ENCODE measurements at regions not wholly inside any gene's neighbourhood (a gene's known extent, or its start where the extent isn't known, plus 50 kb on each side); places are given as distances from the start of the nearest gene placed in this dataset.

GRCh38 chr5:159385536-159385935 lies 55.2 kb upstream of the IL12B start:
- H3K4me3 Mint-ChIP-seq: no peak overlapping the region
- H3K27me3 Mint-ChIP-seq: no peaks in the 10 kb centered on the region
- intact Hi-C loops (cut with micrococcal nuclease): no loop called here
- peaks cover 99% of the 10 kb centered on the region for H3K9me3 Mint-ChIP-seq
- peaks cover 17% of the 10 kb centered on the region for H3K36me3 Mint-ChIP-seq (ENCODE audit: low read depth)
- no peak overlapping the region for H3K27ac Mint-ChIP-seq
- no peaks in the 10 kb centered on the region for H3K4me1 Mint-ChIP-seq (ENCODE audit: low read depth)

- H3K4me3 Mint-ChIP-seq: no peak overlapping the region
- peaks cover 17% of the 10 kb centered on the region for H3K36me3 Mint-ChIP-seq (ENCODE audit: low read depth)
- H3K27me3 Mint-ChIP-seq: no peaks in the 10 kb centered on the region
- intact Hi-C loops (cut with micrococcal nuclease): no loop called here
- H3K27ac Mint-ChIP-seq: no peak overlapping the region
- peaks cover 99% of the 10 kb centered on the region for H3K9me3 Mint-ChIP-seq
- H3K4me1 Mint-ChIP-seq (ENCODE audit: low read depth): no peaks in the 10 kb centered on the region
Measured at GRCh38 chr5:159386028-159386711, 55.9 kb upstream of the IL12B start.

GRCh38 chr5:159392871-159393270 lies 62.6 kb upstream of the IL12B start:
- H3K9me3 Mint-ChIP-seq: peaks cover 36% of the 10 kb centered on the region
- no peaks in the 10 kb centered on the region for H3K4me1 Mint-ChIP-seq (ENCODE audit: low read depth)
- no peaks in the 10 kb centered on the region for H3K36me3 Mint-ChIP-seq (ENCODE audit: low read depth)
- H3K4me3 Mint-ChIP-seq: no peak overlapping the region
- no peaks in the 10 kb centered on the region for H3K27me3 Mint-ChIP-seq
- intact Hi-C loops (cut with micrococcal nuclease): no loop called here
- H3K27ac Mint-ChIP-seq: no peak overlapping the region

GRCh38 chr5:159393854-159394274 lies 63.6 kb upstream of the IL12B start:
- H3K9me3 Mint-ChIP-seq: peaks cover 26% of the 10 kb centered on the region
- no peak overlapping the region for H3K27ac Mint-ChIP-seq
- no peak overlapping the region for H3K4me3 Mint-ChIP-seq
- intact Hi-C loops (cut with micrococcal nuclease): no loop called here
- no peaks in the 10 kb centered on the region for H3K36me3 Mint-ChIP-seq (ENCODE audit: low read depth)
- H3K4me1 Mint-ChIP-seq (ENCODE audit: low read depth): peaks cover 3% of the 10 kb centered on the region
- no peaks in the 10 kb centered on the region for H3K27me3 Mint-ChIP-seq

- intact Hi-C loops (cut with micrococcal nuclease): no loop called here
- Mint-ChIP-seq H3K36me3 (ENCODE audit: low read depth) (no peaks in the 10 kb centered on the region), H3K9me3 (peaks cover 12% of the 10 kb centered on the region), H3K27me3 (no peaks in the 10 kb centered on the region), H3K27ac (no peak overlapping the region), H3K4me1 (ENCODE audit: low read depth) (peaks cover 7% of the 10 kb centered on the region), H3K4me3 (no peak overlapping the region)
Measured at GRCh38 chr5:159395202-159395601, 64.9 kb upstream of the IL12B start.

GRCh38 chr5:159398936-159399335 lies 68.6 kb upstream of the IL12B start:
- intact Hi-C loops (cut with micrococcal nuclease): no loop called here
- Mint-ChIP-seq H3K4me3 (no peak overlapping the region), H3K9me3 (no peaks in the 10 kb centered on the region), H3K36me3 (ENCODE audit: low read depth) (no peaks in the 10 kb centered on the region), H3K27ac (no peak overlapping the region), H3K4me1 (ENCODE audit: low read depth) (peaks cover 7% of the 10 kb centered on the region), H3K27me3 (peaks cover 5% of the 10 kb centered on the region)

- Mint-ChIP-seq H3K4me1 (ENCODE audit: low read depth) (peaks cover 11% of the 10 kb centered on the region), H3K4me3 (no peak overlapping the region), H3K27me3 (peaks cover 9% of the 10 kb centered on the region), H3K9me3 (no peaks in the 10 kb centered on the region), H3K36me3 (ENCODE audit: low read depth) (no peaks in the 10 kb centered on the region), H3K27ac (no peak overlapping the region)
- intact Hi-C loops (cut with micrococcal nuclease): no loop called here
Measured at GRCh38 chr5:159400476-159400875, 70.2 kb upstream of the IL12B start.

GRCh38 chr5:159402311-159402710 lies 72.0 kb upstream of the IL12B start:
- Mint-ChIP-seq H3K27ac (no peak overlapping the region), H3K4me1 (ENCODE audit: low read depth) (peaks cover 11% of the 10 kb centered on the region), H3K36me3 (ENCODE audit: low read depth) (no peaks in the 10 kb centered on the region), H3K9me3 (no peaks in the 10 kb centered on the region), H3K27me3 (peaks cover 9% of the 10 kb centered on the region), H3K4me3 (no peak overlapping the region)
- intact Hi-C loops (cut with micrococcal nuclease): no loop called here

GRCh38 chr5:159402856-159403255 lies 72.6 kb upstream of the IL12B start:
- intact Hi-C loops (cut with micrococcal nuclease): no loop called here
- H3K27me3 Mint-ChIP-seq: peaks cover 9% of the 10 kb centered on the region
- peaks cover 11% of the 10 kb centered on the region for H3K4me1 Mint-ChIP-seq (ENCODE audit: low read depth)
- H3K27ac Mint-ChIP-seq: no peak overlapping the region
- H3K9me3 Mint-ChIP-seq: no peaks in the 10 kb centered on the region
- no peaks in the 10 kb centered on the region for H3K36me3 Mint-ChIP-seq (ENCODE audit: low read depth)
- no peak overlapping the region for H3K4me3 Mint-ChIP-seq

GRCh38 chr5:159403906-159404681 lies 73.8 kb upstream of the IL12B start:
- no peak overlapping the region for H3K27ac Mint-ChIP-seq
- H3K4me3 Mint-ChIP-seq: no peak overlapping the region
- intact Hi-C loops (cut with micrococcal nuclease): no loop called here

GRCh38 chr5:159405611-159406031 lies 75.3 kb upstream of the IL12B start:
- H3K27ac Mint-ChIP-seq: no peak overlapping the region
- no peaks in the 10 kb centered on the region for H3K9me3 Mint-ChIP-seq
- intact Hi-C loops (cut with micrococcal nuclease): no loop called here
- no peak overlapping the region for H3K4me3 Mint-ChIP-seq
- peaks cover 9% of the 10 kb centered on the region for H3K27me3 Mint-ChIP-seq
- H3K36me3 Mint-ChIP-seq (ENCODE audit: low read depth): no peaks in the 10 kb centered on the region
- H3K4me1 Mint-ChIP-seq (ENCODE audit: low read depth): peaks cover 4% of the 10 kb centered on the region

More at GRCh38 chr5:159403906-159404681, 73.8 kb upstream of the IL12B start:
- Mint-ChIP-seq H3K4me1 (ENCODE audit: low read depth) (peaks cover 5% of the 10 kb centered on the region), H3K36me3 (ENCODE audit: low read depth) (no peaks in the 10 kb centered on the region), H3K27me3 (peaks cover 9% of the 10 kb centered on the region), H3K9me3 (no peaks in the 10 kb centered on the region)

- H3K9me3 Mint-ChIP-seq: no peaks in the 10 kb centered on the region
- intact Hi-C loops (cut with micrococcal nuclease): no loop called here
- peaks cover 9% of the 10 kb centered on the region for H3K27me3 Mint-ChIP-seq
- no peak overlapping the region for H3K4me3 Mint-ChIP-seq
- no peak overlapping the region for H3K27ac Mint-ChIP-seq
- H3K4me1 Mint-ChIP-seq (ENCODE audit: low read depth): peaks cover 4% of the 10 kb centered on the region
- no peaks in the 10 kb centered on the region for H3K36me3 Mint-ChIP-seq (ENCODE audit: low read depth)
Measured at GRCh38 chr5:159406571-159406970, 76.3 kb upstream of the IL12B start.

- Mint-ChIP-seq H3K27me3 (peaks cover 2% of the 10 kb centered on the region), H3K36me3 (ENCODE audit: low read depth) (no peaks in the 10 kb centered on the region), H3K4me1 (ENCODE audit: low read depth) (peaks cover 17% of the 10 kb centered on the region), H3K9me3 (no peaks in the 10 kb centered on the region), H3K27ac (no peak overlapping the region), H3K4me3 (no peak overlapping the region)
- intact Hi-C loops (cut with micrococcal nuclease): no loop called here
Measured at GRCh38 chr5:159409801-159410200, 79.5 kb upstream of the IL12B start.

GRCh38 chr5:159410480-159410879 lies 80.2 kb upstream of the IL12B start:
- intact Hi-C loops (cut with micrococcal nuclease): no loop called here
- Mint-ChIP-seq H3K4me1 (ENCODE audit: low read depth) (peaks cover 13% of the 10 kb centered on the region), H3K4me3 (no peak overlapping the region), H3K9me3 (no peaks in the 10 kb centered on the region), H3K27me3 (no peaks in the 10 kb centered on the region), H3K36me3 (ENCODE audit: low read depth) (no peaks in the 10 kb centered on the region), H3K27ac (no peak overlapping the region)

Measured in dendritic cell treated with granulocyte-macrophage colony-stimulating factor and Interleukin-4, amounts not matched to agents 40 ng/mL and 50 ng/mL, for 4 days (primary cell).